ENCODE measurements at regions not wholly inside any gene's neighbourhood (a gene's known extent, or its start where the extent isn't known, plus 50 kb on each side); places are given as distances from the start of the nearest gene placed in this dataset.

DNA sequence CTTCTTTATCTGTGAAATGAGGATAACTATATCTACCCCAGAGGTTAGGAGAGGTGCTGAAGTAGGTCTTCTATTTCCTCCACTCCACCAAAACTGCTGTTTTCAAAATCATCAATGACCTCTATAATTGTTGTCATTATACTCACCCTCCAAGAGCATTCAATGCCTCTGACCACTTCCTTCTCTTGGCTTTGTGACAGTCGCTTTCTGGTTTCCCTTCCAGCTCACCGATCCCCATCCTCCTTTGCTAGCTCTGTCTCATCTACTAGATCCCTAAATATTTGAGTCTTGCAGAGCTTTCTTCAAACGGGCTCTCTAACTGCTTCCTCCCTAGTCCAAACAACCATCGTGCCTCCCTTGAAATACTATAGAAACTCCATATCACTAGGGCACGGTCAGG is 153.5 kb downstream of the RPLP1 start:
- ATAC-seq, result no peak

DNA sequence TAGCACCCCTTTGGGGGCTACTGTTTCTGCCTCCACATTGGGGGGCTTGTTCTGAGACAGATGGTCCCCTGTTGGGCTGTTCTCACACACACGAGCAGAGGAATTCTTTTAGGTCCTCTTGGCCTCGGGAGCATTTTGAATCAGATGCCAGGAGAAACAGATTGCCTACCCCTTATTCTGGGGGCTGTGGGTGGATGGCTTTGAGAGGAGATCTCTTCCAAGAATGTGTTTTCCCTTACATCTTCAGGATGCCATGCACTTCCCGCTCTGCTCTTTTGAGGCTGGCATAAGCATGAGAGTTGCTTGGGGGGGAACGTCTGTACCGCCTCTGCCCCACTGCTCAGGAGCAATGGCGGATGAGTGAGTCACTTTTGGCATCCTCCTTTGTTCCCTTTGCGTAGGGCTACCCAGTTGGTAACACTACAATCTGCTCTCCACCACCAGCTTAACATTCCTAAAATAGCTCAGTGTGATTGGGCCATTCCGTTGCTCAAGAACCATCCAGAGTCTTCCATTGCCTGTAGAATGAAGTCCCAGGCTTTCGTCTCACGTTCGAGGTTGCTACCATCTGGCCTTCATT is 154.4 kb downstream of the RPLP1 start:
- Histone ChIP-seq H3K36me3 (ENCODE audit: low read depth) (no peaks in the 10 kb centered on the region), H3K4me1 (ENCODE audit: low read depth) (peaks cover 6% of the 10 kb centered on the region), H3K4me3 (no peak overlapping the region), H3K9me3 (no peaks in the 10 kb centered on the region)
- no peak for DNase-seq
- intact Hi-C loops (cut with DNase I, micrococcal nuclease), result no loop called here
- TF ChIP-seq, protein P1, sequence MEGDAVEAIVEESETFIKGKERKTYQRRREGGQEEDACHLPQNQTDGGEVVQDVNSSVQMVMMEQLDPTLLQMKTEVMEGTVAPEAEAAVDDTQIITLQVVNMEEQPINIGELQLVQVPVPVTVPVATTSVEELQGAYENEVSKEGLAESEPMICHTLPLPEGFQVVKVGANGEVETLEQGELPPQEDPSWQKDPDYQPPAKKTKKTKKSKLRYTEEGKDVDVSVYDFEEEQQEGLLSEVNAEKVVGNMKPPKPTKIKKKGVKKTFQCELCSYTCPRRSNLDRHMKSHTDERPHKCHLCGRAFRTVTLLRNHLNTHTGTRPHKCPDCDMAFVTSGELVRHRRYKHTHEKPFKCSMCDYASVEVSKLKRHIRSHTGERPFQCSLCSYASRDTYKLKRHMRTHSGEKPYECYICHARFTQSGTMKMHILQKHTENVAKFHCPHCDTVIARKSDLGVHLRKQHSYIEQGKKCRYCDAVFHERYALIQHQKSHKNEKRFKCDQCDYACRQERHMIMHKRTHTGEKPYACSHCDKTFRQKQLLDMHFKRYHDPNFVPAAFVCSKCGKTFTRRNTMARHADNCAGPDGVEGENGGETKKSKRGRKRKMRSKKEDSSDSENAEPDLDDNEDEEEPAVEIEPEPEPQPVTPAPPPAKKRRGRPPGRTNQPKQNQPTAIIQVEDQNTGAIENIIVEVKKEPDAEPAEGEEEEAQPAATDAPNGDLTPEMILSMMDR (IDR thresholded peaks at IDR 0.05), result no peak
- ATAC-seq, result no peak

More for the DNA sequence above, 153.5 kb downstream of the RPLP1 start:
- H3K4me1 ChIP-seq (ENCODE audit: low read depth), result peaks cover 6% of the 10 kb centered on the region
- H3K36me3 ChIP-seq (ENCODE audit: low read depth), result no peaks in the 10 kb centered on the region
- no peak overlapping the region for H3K4me3 ChIP-seq
- TF ChIP-seq, protein P1 (IDR thresholded peaks at IDR 0.05), result no peak
- DNase-seq, result no peak
- intact Hi-C loops (cut with DNase I, micrococcal nuclease), result no loop called here
- no peaks in the 10 kb centered on the region for H3K9me3 ChIP-seq

DNA sequence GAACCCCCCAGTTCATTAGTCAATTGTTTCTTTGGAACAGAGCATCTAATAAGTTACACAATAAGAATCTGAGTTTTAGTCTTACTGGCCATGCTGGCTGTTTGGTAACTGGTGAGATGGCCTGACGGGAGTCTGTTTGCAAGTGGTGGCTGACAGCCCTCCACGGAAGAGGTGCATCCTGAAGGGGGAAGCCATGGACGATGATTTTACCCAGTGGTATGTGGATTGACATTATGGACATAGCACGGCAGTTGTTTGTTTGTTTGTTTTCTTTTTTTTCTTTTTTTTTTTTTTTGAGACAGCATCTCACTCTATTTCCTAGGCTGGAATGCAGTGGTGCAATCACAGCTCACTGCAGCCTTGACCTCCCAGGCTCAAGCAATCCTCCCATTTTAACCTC is 156.0 kb downstream of the RPLP1 start:
- ATAC-seq (no peak), DNase-seq (no peak)
- TF ChIP-seq, protein P1 (IDR thresholded peaks at IDR 0.05), result no peak
- H3K9me3 ChIP-seq, result no peaks in the 10 kb centered on the region
- H3K36me3 ChIP-seq (ENCODE audit: low read depth), result no peaks in the 10 kb centered on the region
- H3K4me3 ChIP-seq, result no peak overlapping the region
- peaks cover 5% of the 10 kb centered on the region for H3K4me1 ChIP-seq (ENCODE audit: low read depth)
- intact Hi-C loops (cut with DNase I, micrococcal nuclease), result no loop called here

DNA sequence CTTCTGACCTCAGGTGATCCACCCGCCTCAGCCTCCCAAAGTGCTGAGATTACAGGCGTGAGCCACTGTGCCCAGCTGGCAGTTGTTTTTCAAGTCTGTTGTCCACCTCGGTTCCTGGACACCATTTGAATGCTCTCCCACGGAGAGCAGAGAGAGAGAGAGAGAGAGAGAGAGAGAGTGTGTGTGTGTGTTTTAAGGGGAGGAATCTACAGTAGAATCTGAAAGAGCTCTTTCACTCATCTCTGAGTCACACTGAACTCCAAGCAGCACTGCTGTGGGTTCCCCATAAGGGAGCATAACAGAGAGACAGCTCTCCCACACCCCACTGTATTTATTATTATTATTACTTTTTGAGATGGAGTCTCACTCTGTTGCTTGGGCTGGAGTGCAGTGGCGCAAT is 156.6 kb downstream of the RPLP1 start:
- Histone ChIP-seq H3K4me1 (ENCODE audit: low read depth) (no peaks in the 10 kb centered on the region), H3K36me3 (ENCODE audit: low read depth) (no peaks in the 10 kb centered on the region), H3K4me3 (no peak overlapping the region), H3K9me3 (no peaks in the 10 kb centered on the region)
- DNase-seq, result no peak
- intact Hi-C loops (cut with DNase I, micrococcal nuclease), result no loop called here
- TF ChIP-seq, protein P1 (IDR thresholded peaks at IDR 0.05), result no peak
- ATAC-seq, result no peak

DNA sequence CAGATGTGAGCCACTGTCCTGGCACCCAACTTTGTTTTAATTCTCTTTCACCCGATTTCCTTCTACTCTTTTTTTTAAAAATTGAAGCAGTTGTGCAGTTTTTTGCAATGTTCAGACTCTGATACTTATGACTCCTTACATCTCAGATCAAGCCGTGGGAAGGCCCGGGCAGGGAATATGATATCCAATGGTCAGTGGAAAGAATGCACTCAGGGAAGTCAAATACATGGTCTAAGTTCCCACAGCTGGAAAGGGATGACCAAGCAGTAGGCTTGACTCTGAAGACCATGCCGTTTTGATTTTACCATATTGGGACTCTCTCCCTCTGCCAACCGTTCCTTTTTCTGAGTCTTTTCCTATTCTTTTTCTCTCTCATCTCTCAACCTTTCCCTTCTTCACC is 157.2 kb downstream of the RPLP1 start:
- intact Hi-C loops (cut with DNase I, micrococcal nuclease), result no loop called here
- H3K9me3 ChIP-seq, result no peaks in the 10 kb centered on the region
- H3K4me3 ChIP-seq, result no peak overlapping the region
- DNase-seq (no peak), ATAC-seq (no peak)
- no peaks in the 10 kb centered on the region for H3K36me3 ChIP-seq (ENCODE audit: low read depth)
- TF ChIP-seq, protein P1 (IDR thresholded peaks at IDR 0.05), result no peak
- H3K4me1 ChIP-seq (ENCODE audit: low read depth), result no peaks in the 10 kb centered on the region

DNA sequence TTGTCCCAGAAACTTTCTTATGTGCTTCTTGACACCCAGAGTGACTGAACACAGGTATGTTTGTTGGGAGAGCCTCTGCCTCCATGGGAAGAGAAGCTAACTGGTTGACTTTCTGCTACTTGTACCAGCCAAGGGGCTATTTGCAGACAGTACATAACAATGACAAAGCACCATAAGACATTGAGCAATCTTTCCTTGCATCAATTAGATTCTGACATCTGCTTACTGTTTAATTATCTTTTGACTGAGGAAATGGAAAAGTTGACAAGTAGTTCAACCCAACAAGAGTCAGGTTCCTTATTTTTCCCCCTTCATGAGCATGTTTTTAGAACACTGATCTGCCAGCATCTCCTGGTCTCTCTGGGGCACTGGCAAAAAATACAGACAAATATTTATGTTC is 157.7 kb downstream of the RPLP1 start:
- intact Hi-C loops (cut with DNase I, micrococcal nuclease), result no loop called here
- Histone ChIP-seq H3K4me3 (no peak overlapping the region), H3K9me3 (no peaks in the 10 kb centered on the region), H3K36me3 (ENCODE audit: low read depth) (no peaks in the 10 kb centered on the region), H3K4me1 (ENCODE audit: low read depth) (no peaks in the 10 kb centered on the region)
- DNase-seq (no peak), ATAC-seq (no peak)
- TF ChIP-seq, protein P1 (IDR thresholded peaks at IDR 0.05), result no peak

Measured in mucosa of descending colon (tissue), 3 donors.